Mucosa of rectum (tissue), 2 donors: ENCODE measurements at regions not wholly inside any gene's neighbourhood (a gene's known extent, or its start where the extent isn't known, plus 50 kb on each side); places are given as distances from the start of the nearest gene placed in this dataset.

ENCODE experiments used
- H3K27ac ChIP-seq, 2 donors: one replicate each; pipeline ENCODE4 v1.7.0; 2013; ENCODE audit warnings: inconsistent platforms in 2 of 2, low read depth in 2 of 2, low read length in 2 of 2
- H3K27me3 ChIP-seq, 2 donors: one replicate each; pipeline ENCODE4 v1.7.0; 2013; ENCODE audit warnings: low read length in 2 of 2; ENCODE audit not compliant: control insufficient read depth in 2 of 2, insufficient read depth in 2 of 2
- H3K36me3 ChIP-seq, 2 donors: one replicate each; pipeline ENCODE4 v1.7.0; 2013; ENCODE audit warnings: low read length in 2 of 2; ENCODE audit not compliant: control insufficient read depth in 2 of 2, insufficient read depth in 2 of 2
- H3K4me1 ChIP-seq, 2 donors: one replicate each; pipeline ENCODE4 v1.7.0; 2013; ENCODE audit warnings: low read length in 2 of 2, mild to moderate bottlenecking in 1 of 2; ENCODE audit not compliant: control insufficient read depth in 2 of 2, insufficient read depth in 2 of 2
- H3K4me3 ChIP-seq, 2 donors: one replicate each; pipeline ENCODE4 v1.7.0; 2013; ENCODE audit warnings: low read length in 2 of 2
- H3K9ac ChIP-seq, 2 donors: one replicate each; pipeline ENCODE4 v1.7.0; 2013; ENCODE audit warnings: low read length in 2 of 2, low read depth in 1 of 2, mild to moderate bottlenecking in 1 of 2
- H3K9me3 ChIP-seq, 2 donors: one replicate each; pipeline ENCODE4 v1.7.0; 2013; ENCODE audit warnings: low read length in 2 of 2; ENCODE audit not compliant: control insufficient read depth in 2 of 2
- donor health status: healthy.
- donor health status: Normal muscosa, but diverticular disease.

DNA sequence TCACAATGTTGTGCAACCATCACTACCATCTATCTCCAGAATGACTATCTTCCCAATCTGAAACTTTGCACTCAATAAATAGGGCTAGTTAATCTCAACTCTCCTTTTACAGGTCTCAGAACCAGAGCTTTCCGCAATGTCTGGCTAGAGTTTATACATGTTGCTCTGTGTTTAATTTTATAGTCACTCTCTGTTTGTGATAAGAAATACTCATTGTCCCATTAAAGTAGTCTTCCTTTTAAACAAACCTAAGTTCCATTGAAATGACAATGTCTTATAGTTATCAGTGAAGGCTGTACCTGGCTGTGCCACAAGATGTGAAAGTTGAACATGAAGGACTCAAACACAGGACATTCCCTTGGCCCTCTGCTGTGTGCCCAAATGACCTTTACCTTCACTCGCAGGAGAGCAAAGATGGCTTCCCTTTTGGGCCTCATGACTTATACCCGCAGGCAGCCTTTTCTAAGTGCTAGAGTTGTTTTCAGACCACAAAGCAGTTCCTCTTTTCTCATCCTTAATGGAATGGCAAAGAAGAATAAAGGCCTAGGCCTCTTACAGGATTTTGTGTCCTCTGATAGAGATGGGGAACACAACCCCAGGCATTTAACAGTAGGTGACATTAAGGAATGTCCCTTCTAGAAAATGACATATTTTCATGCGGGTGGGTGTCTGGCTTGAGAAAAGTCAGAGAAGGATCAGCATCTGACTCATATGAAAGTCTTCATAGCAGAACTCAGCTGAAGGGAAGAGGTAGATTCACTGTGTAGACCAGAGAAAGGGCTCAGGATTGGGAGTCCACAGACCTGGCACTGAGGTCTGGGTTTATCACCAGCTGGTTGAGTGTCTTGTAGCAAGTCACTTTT is 69.6 kb upstream of the ATP10B start:
- Histone ChIP-seq H3K4me1 (peaks cover 20 to 24% of the 10 kb centered on the region in 2 donors), H3K36me3 (no peaks in the 10 kb centered on the region), H3K4me3 (no peak overlapping the region), H3K9ac (no peak overlapping the region), H3K9me3 (no peaks in the 10 kb centered on the region), H3K27me3 (no peaks in the 10 kb centered on the region), H3K27ac (no peak overlapping the region)

DNA sequence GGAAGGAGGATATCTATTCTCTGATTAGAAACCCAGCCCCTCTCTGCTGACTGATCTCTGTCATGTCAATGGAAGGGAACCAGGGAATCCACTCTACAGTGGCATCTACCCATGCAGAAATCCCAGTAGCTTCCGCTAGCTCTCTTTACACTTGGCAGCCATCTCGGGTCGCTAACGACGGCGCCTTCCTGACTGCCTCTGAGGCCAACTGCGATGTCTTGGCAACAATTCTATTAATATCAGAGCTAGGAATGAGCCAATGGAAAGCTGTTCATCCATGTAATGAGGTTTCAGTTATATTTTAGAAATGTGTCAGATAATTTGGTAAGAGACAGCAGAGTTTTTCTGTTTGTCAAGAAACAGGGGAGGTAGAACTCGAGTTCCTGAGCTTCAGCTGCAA is 67.6 kb upstream of the ATP10B start:
- Histone ChIP-seq H3K36me3 (no peaks in the 10 kb centered on the region), H3K9ac (no peak overlapping the region), H3K4me3 (no peak overlapping the region), H3K9me3 (no peaks in the 10 kb centered on the region), H3K4me1 (peaks cover 10 to 13% of the 10 kb centered on the region in 2 donors), H3K27me3 (no peaks in the 10 kb centered on the region), H3K27ac (no peak overlapping the region)

- no peak overlapping the region for H3K27ac ChIP-seq
- H3K4me3 ChIP-seq = no peak overlapping the region
- no peaks in the 10 kb centered on the region for H3K36me3 ChIP-seq
- H3K9me3 ChIP-seq = no peaks in the 10 kb centered on the region
- H3K9ac ChIP-seq = no peak overlapping the region
- peaks cover 2% of the 10 kb centered on the region in 2 donors for H3K4me1 ChIP-seq
- no peaks in the 10 kb centered on the region for H3K27me3 ChIP-seq
Measured at GRCh38 chr5:160918386-160918785, 66.4 kb upstream of the ATP10B start.

- Histone ChIP-seq H3K4me1 (no peaks in the 10 kb centered on the region), H3K27me3 (no peaks in the 10 kb centered on the region)
Measured at GRCh38 chr5:160906090-160906489, 54.1 kb upstream of the ATP10B start.

GRCh38 chr5:160905285-160905684 is 53.3 kb upstream of the ATP10B start:
- Histone ChIP-seq H3K4me3 (no peak overlapping the region), H3K9me3 (no peaks in the 10 kb centered on the region), H3K36me3 (no peaks in the 10 kb centered on the region), H3K27me3 (no peaks in the 10 kb centered on the region), H3K27ac (no peak overlapping the region), H3K4me1 (no peaks in the 10 kb centered on the region), H3K9ac (no peak overlapping the region)

More at GRCh38 chr5:160906090-160906489, 54.1 kb upstream of the ATP10B start:
- H3K36me3 ChIP-seq = no peaks in the 10 kb centered on the region
- no peak overlapping the region for H3K27ac ChIP-seq
- H3K9ac ChIP-seq = no peak overlapping the region
- H3K4me3 ChIP-seq = no peak overlapping the region
- no peaks in the 10 kb centered on the region for H3K9me3 ChIP-seq

DNA sequence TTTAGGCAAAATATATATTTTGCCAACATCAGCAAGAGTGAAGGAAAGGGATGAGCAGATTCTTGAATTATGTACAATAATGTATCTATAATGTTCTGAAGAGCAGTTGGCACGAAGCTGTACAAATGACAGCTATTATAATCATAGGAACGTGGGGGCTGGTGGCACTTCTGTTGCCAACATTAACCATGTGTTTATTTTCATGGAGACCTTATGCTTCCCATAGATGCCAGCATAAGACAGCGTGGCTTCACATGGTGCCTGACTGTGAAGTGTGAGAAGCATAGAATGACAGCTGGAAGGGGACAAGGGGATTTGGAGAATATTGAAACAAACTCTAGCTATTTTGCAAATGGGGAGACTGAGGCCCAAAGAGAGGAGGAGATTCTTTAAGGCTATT is 52.6 kb upstream of the ATP10B start:
- H3K9me3 ChIP-seq = no peaks in the 10 kb centered on the region
- H3K9ac ChIP-seq = no peak overlapping the region

GRCh38 chr5:160903551-160903950 is 51.5 kb upstream of the ATP10B start:
- no peaks in the 10 kb centered on the region for H3K36me3 ChIP-seq
- no peak overlapping the region for H3K27ac ChIP-seq
- no peak overlapping the region for H3K4me3 ChIP-seq
- H3K9ac ChIP-seq = no peak overlapping the region
- H3K9me3 ChIP-seq = no peaks in the 10 kb centered on the region
- H3K27me3 ChIP-seq = no peaks in the 10 kb centered on the region
- no peaks in the 10 kb centered on the region for H3K4me1 ChIP-seq

More for the DNA sequence above, 52.6 kb upstream of the ATP10B start:
- H3K36me3 ChIP-seq = no peaks in the 10 kb centered on the region
- H3K27ac ChIP-seq = no peak overlapping the region
- H3K4me3 ChIP-seq = no peak overlapping the region
- H3K4me1 ChIP-seq = no peaks in the 10 kb centered on the region
- H3K27me3 ChIP-seq = no peaks in the 10 kb centered on the region

- Histone ChIP-seq H3K27ac (no peak overlapping the region), H3K4me1 (no peaks in the 10 kb centered on the region), H3K4me3 (no peak overlapping the region), H3K36me3 (no peaks in the 10 kb centered on the region), H3K27me3 (no peaks in the 10 kb centered on the region), H3K9me3 (no peaks in the 10 kb centered on the region), H3K9ac (no peak overlapping the region)
Measured at GRCh38 chr5:160903076-160903475, 51.1 kb upstream of the ATP10B start.
